Putamen (tissue), 1 donor: ENCODE measurements at regions not wholly inside any gene's neighbourhood (a gene's known extent, or its start where the extent isn't known, plus 50 kb on each side); places are given as distances from the start of the nearest gene placed in this dataset.

Experiments used
- DNase-seq: peaks from one replicate; pipeline ENCODE4 v3.0.0-alpha.2; 2016; ENCODE audit warnings: low spot score

DNA sequence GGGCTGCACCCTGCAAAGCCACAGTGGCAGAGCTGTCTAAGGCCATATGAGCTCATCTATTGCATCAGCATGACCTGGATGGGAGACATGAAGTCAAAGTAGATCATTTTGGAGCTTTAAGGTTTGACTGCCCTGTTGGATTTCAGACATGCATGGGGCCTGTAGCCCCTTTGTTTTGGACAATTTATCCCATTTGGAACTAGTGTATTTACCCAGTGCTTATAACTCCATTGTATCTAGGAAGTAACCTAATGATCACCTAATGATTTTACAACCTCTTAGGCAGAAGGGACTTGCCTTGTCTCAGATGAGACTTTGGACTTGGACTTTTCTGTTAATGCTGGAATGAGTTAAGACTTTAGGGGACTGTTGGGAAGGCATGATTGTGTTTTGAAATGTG, 575.4 kb downstream of the EPM2A start:
- DNase-seq = no peak

GRCh38 chr6:145161501-145161900, 573.8 kb downstream of the EPM2A start:
- DNase-seq = no peak

GRCh38 chr6:145169726-145170224, 565.5 kb downstream of the EPM2A start:
- no peak for DNase-seq

GRCh38 chr6:145175470-145175869, 559.9 kb downstream of the EPM2A start:
- DNase-seq = no peak

GRCh38 chr6:145178391-145178790, 556.9 kb downstream of the EPM2A start:
- DNase-seq = no peak

- DNase-seq = no peak
Observed at GRCh38 chr6:145187491-145188206, 547.7 kb downstream of the EPM2A start.

- no peak for DNase-seq
Observed at GRCh38 chr6:145189836-145190235, 545.5 kb downstream of the EPM2A start.

DNA sequence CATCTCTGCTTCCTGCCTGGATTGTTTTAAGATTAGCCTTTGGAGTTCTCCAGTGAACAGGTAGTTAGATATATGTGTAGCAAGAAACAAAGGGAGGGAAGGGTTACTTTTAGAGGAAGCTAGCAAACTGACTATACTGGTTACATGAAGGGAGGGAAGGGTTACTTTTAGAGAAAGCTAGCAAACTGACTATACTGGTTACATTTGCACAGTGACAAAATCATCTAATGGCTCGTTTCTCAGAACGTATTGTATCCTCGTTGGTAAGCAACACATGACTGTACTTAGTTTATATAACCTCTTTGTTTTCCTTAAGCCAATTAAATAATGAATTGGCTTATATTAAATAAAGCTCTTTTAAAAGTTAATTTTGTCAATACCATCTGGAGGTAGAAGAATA, 540.9 kb downstream of the EPM2A start:
- DNase-seq = no peak

- DNase-seq = no peak
Observed at GRCh38 chr6:145199961-145200360, 535.4 kb downstream of the EPM2A start.

- no peak for DNase-seq
Observed at GRCh38 chr6:145204301-145204700, 531.0 kb downstream of the EPM2A start.

DNA sequence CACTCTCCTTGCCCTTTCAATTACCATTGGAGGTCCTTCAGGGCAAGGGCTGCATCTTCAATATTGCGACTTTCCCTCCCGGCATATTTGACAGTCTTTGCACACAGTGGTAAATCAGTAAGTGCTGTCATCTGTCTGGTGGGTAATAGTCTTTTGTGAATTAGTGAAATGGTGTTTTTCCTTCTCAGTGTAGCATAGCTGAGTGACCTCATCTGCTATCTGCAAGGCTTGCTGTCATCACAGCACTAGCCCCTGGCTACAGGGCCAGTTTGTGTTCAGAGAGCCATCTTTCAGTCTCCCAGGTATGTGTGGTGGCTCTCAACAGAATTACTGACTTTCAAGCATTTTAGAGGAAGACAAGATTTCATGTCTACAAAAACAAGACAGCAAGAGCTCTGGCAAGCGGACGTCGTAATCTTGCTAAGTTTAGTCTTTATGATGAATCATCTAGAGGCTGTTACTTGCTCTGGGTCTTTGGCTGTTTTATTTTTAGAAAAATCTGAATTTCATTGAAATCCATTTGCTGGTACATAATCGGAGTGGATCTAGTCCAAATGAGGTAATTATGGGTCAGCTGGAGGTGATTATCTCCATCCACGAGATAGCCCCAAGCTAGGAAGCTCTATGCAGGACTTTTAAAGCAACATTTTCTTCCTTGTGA, 528.9 kb downstream of the EPM2A start:
- DNase-seq = no peak

- DNase-seq = no peak
Observed at GRCh38 chr6:145208474-145208873, 526.8 kb downstream of the EPM2A start.

GRCh38 chr6:145209272-145209671, 526.0 kb downstream of the EPM2A start:
- no peak for DNase-seq

GRCh38 chr6:145212813-145213212, 522.5 kb downstream of the EPM2A start:
- no peak for DNase-seq

DNA sequence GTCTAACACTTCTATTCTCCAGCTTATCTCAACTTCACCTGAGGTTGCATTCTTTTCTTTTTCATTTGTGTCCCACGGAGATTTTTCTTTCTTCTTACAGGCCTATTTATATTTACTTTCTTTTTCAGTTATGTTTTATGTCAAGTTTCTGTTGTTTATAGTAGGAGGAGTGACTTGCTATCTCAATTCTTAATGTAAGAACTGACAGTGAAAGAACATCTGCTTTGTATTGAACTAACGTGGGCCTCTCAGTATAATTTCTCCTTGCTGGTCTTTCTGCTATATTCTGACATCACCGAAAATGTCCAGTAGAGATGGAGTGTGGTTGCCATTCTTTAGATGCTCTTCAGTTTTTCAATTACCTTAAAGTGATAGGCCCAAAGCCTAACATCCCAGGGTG, 521.7 kb downstream of the EPM2A start:
- DNase-seq = no peak

- no peak for DNase-seq
Observed at GRCh38 chr6:145214570-145214969, 520.8 kb downstream of the EPM2A start.

GRCh38 chr6:145224450-145224849, 510.9 kb downstream of the EPM2A start:
- DNase-seq = no peak

- DNase-seq = no peak
Observed at GRCh38 chr6:145225500-145225899, 509.8 kb downstream of the EPM2A start.

- no peak for DNase-seq
Observed at GRCh38 chr6:145227593-145227992, 507.7 kb downstream of the EPM2A start.

GRCh38 chr6:145228962-145229582, 506.2 kb downstream of the EPM2A start:
- no peak for DNase-seq

GRCh38 chr6:145233955-145234354, 501.4 kb downstream of the EPM2A start:
- no peak for DNase-seq

- no peak for DNase-seq
Observed at GRCh38 chr6:145235207-145235606, 500.1 kb downstream of the EPM2A start.

- DNase-seq = no peak
Observed at GRCh38 chr6:145238787-145239186, 496.5 kb downstream of the EPM2A start.
